ENCODE measurements at regions not wholly inside any gene's neighbourhood (a gene's known extent, or its start where the extent isn't known, plus 50 kb on each side); places are given as distances from the start of the nearest gene placed in this dataset.

GRCh38 chr10:36170142-36170719, 528.1 kb upstream of the FZD8 start:
- intact Hi-C loops (cut with micrococcal nuclease; ENCODE audit: unreplicated experiment): no loop called here
- no peaks in the 10 kb centered on the region for H3K9me3 ChIP-seq (ENCODE audit: insufficient read depth, low read depth)
- no peaks in the 10 kb centered on the region for H4K20me1 ChIP-seq (ENCODE audit: insufficient read depth)
- no peaks in the 10 kb centered on the region for H3K9me2 ChIP-seq (ENCODE audit: insufficient read depth)
- H3K27me3 ChIP-seq (ENCODE audit: insufficient read depth, low read depth): no peaks in the 10 kb centered on the region
- H3K4me2 ChIP-seq: no peak overlapping the region
- no peaks in the 10 kb centered on the region for H3K4me1 ChIP-seq (replicated peaks; ENCODE audit: insufficient read depth)
- no peaks in the 10 kb centered on the region for H3K79me2 ChIP-seq (ENCODE audit: low read depth)
- no peaks in the 10 kb centered on the region for H3K36me3 ChIP-seq (ENCODE audit: low read depth)
- no peak overlapping the region for H3K4me3 ChIP-seq
- no peak overlapping the region for H3K27ac ChIP-seq
- no peak overlapping the region for H2AFZ ChIP-seq
- H3F3A ChIP-seq (ENCODE audit: insufficient read depth, low read depth): no peaks in the 10 kb centered on the region
- no peak for TF ChIP-seq EZH2 (IDR thresholded peaks at IDR 0.05; ENCODE audit: low read depth)
- TF ChIP-seq CTCF (conservative IDR thresholded peaks at IDR 0.05): no peak
- ChIA-PET CTCF (no interaction called here), POLR2A (ENCODE audit: unreplicated experiment) (no interaction called here)
- DNase-seq: no peak
- no TSS peak for BruUV-seq (replicated peaks)

GRCh38 chr10:36168777-36169176, 526.7 kb upstream of the FZD8 start:
- BruUV-seq (replicated peaks): no TSS peak
- H3K4me1 ChIP-seq (replicated peaks; ENCODE audit: insufficient read depth): no peaks in the 10 kb centered on the region
- intact Hi-C loops (cut with micrococcal nuclease; ENCODE audit: unreplicated experiment): no loop called here
- H3K79me2 ChIP-seq (ENCODE audit: low read depth): no peaks in the 10 kb centered on the region
- no peak overlapping the region for H3K27ac ChIP-seq
- POLR2A ChIA-PET (ENCODE audit: unreplicated experiment): no interaction called here
- no peak overlapping the region for H3K4me2 ChIP-seq
- H3K9me2 ChIP-seq (ENCODE audit: insufficient read depth): no peaks in the 10 kb centered on the region
- no peak overlapping the region for H3K4me3 ChIP-seq
- TF ChIP-seq CTCF (conservative IDR thresholded peaks at IDR 0.05) (no peak), EZH2 (IDR thresholded peaks at IDR 0.05; ENCODE audit: low read depth) (no peak)
- no peaks in the 10 kb centered on the region for H3K27me3 ChIP-seq (ENCODE audit: insufficient read depth, low read depth)
- no peak overlapping the region for H2AFZ ChIP-seq
- H4K20me1 ChIP-seq (ENCODE audit: insufficient read depth): no peaks in the 10 kb centered on the region
- no peak for DNase-seq
- CTCF ChIA-PET: no interaction called here
- no peaks in the 10 kb centered on the region for H3K36me3 ChIP-seq (ENCODE audit: low read depth)
- no peaks in the 10 kb centered on the region for H3K9me3 ChIP-seq (ENCODE audit: insufficient read depth, low read depth)
- no peaks in the 10 kb centered on the region for H3F3A ChIP-seq (ENCODE audit: insufficient read depth, low read depth)

- TF ChIP-seq EZH2 (IDR thresholded peaks at IDR 0.05; ENCODE audit: low read depth): no peak
- no peak for TF ChIP-seq CTCF (conservative IDR thresholded peaks at IDR 0.05)
- no peak overlapping the region for H3K4me2 ChIP-seq
- no TSS peak for BruUV-seq (replicated peaks)
- H3K36me3 ChIP-seq (ENCODE audit: low read depth): no peaks in the 10 kb centered on the region
- H3K9me3 ChIP-seq (ENCODE audit: insufficient read depth, low read depth): no peaks in the 10 kb centered on the region
- no peaks in the 10 kb centered on the region for H3K79me2 ChIP-seq (ENCODE audit: low read depth)
- H3K9me2 ChIP-seq (ENCODE audit: insufficient read depth): no peaks in the 10 kb centered on the region
- DNase-seq: no peak
- ChIA-PET CTCF (no interaction called here), POLR2A (ENCODE audit: unreplicated experiment) (no interaction called here)
- intact Hi-C loops (cut with micrococcal nuclease; ENCODE audit: unreplicated experiment): no loop called here
- no peaks in the 10 kb centered on the region for H3K27me3 ChIP-seq (ENCODE audit: insufficient read depth, low read depth)
- H2AFZ ChIP-seq: no peak overlapping the region
- H3K4me1 ChIP-seq (replicated peaks; ENCODE audit: insufficient read depth): no peaks in the 10 kb centered on the region
- no peaks in the 10 kb centered on the region for H4K20me1 ChIP-seq (ENCODE audit: insufficient read depth)
- H3F3A ChIP-seq (ENCODE audit: insufficient read depth, low read depth): no peaks in the 10 kb centered on the region
- no peak overlapping the region for H3K27ac ChIP-seq
- no peak overlapping the region for H3K4me3 ChIP-seq
Observed at GRCh38 chr10:36164556-36165504, 522.7 kb upstream of the FZD8 start.
